ENCODE measurements at regions not wholly inside any gene's neighbourhood (a gene's known extent, or its start where the extent isn't known, plus 50 kb on each side); places are given as distances from the start of the nearest gene placed in this dataset.

GRCh38 chr11:127674754-127675153 lies 674.2 kb upstream of the KIRREL3 start:
- no peak overlapping the region for H3K14ac ChIP-seq (replicated peaks; ENCODE audit: low read depth, low read length)
- no peak overlapping the region for H4K91ac ChIP-seq (ENCODE audit: insufficient read depth, low read depth, low read length)
- H3K4me2 ChIP-seq (ENCODE audit: low read depth, low read length): no peak overlapping the region
- no peak overlapping the region for H2BK120ac ChIP-seq (ENCODE audit: low read depth, low read length)
- ChIA-PET POLR2A (ENCODE audit: unreplicated experiment) (no interaction called here), CTCF (no interaction called here)
- no peaks in the 10 kb centered on the region for H3K36me3 ChIP-seq (ENCODE audit: control insufficient read depth, insufficient read depth, low read length)
- H3K27me3 ChIP-seq (ENCODE audit: control insufficient read depth, insufficient read depth, low read length): peaks cover 7% of the 10 kb centered on the region
- H2AK9ac ChIP-seq (replicated peaks; ENCODE audit: low read depth, low read length, poor library complexity): no peak overlapping the region
- no peak overlapping the region for H3K4me3 ChIP-seq (ENCODE audit: insufficient read depth, low read depth, low read length)
- no peaks in the 10 kb centered on the region for H3K9me1 ChIP-seq (ENCODE audit: insufficient read depth, low read length)
- DNase-seq (no peak), ATAC-seq (ENCODE audit: low read depth) (no peak)
- H3K4ac ChIP-seq (ENCODE audit: low read depth, low read length): no peak overlapping the region
- H4K5ac ChIP-seq (ENCODE audit: low read depth, low read length): no peak overlapping the region
- no CpG with 5 or more reads among the region's 2 CpGs for WGBS, 2 experiments (ENCODE audit: extremely low coverage in 2 of 2, insufficient read length in 1 of 2)
- no peaks in the 10 kb centered on the region for H3K4me1 ChIP-seq (ENCODE audit: control insufficient read depth, insufficient read depth, low read length)
- no peak overlapping the region for H3K27ac ChIP-seq (ENCODE audit: insufficient read depth, low read length)
- H3K23ac ChIP-seq (ENCODE audit: low read depth, low read length): no peak overlapping the region
- H3K9me3 ChIP-seq (ENCODE audit: control insufficient read depth, insufficient read depth, low read length): no peaks in the 10 kb centered on the region
- intact Hi-C loops (cut with micrococcal nuclease): no loop called here
- no peak overlapping the region for H3K18ac ChIP-seq (ENCODE audit: low read depth, low read length)
- H3K9ac ChIP-seq (ENCODE audit: low read depth, low read length): no peak overlapping the region
- H2BK15ac ChIP-seq (ENCODE audit: low read depth, low read length): no peak overlapping the region
- BruUV-seq (replicated peaks): no TSS peak
- H4K8ac ChIP-seq (ENCODE audit: low read depth in 2 of 2, low read length in 2 of 2): no peak overlapping the region
- no peak overlapping the region for H2BK5ac ChIP-seq (ENCODE audit: low read depth, low read length, poor library complexity, severe bottlenecking)
- no peak overlapping the region for H2AK5ac ChIP-seq (ENCODE audit: low read depth, low read length)
- in situ Hi-C loops (cut with MboI; ENCODE audit: low sequenced_read_pairs): no loop called here
- H2BK20ac ChIP-seq (ENCODE audit: low read depth, low read length): no peak overlapping the region
- dilution Hi-C loops (cut with HindIII; ENCODE audit: low sequenced_read_pairs, unreplicated experiment): no loop called here
- H4K20me1 ChIP-seq (ENCODE audit: insufficient read depth, low read length): no peaks in the 10 kb centered on the region
- no peak overlapping the region for H2AFZ ChIP-seq (replicated peaks; ENCODE audit: low read length, poor library complexity)
- H3K56ac ChIP-seq (ENCODE audit: extremely low read depth, insufficient read depth, low read length): no peak overlapping the region
- no peak for TF ChIP-seq CEBPB (IDR thresholded peaks at IDR 0.05; ENCODE audit: low read depth, low read length)
- no peak for TF ChIP-seq ELK1 (IDR thresholded peaks at IDR 0.05; ENCODE audit: borderline replicate concordance, low read depth, low read length)
- no peaks in the 10 kb centered on the region for H3K79me1 ChIP-seq (ENCODE audit: low read depth in 1 of 2, low read length in 2 of 2)
